ENCODE measurements at regions not wholly inside any gene's neighbourhood (a gene's known extent, or its start where the extent isn't known, plus 50 kb on each side); places are given as distances from the start of the nearest gene placed in this dataset.

DNA sequence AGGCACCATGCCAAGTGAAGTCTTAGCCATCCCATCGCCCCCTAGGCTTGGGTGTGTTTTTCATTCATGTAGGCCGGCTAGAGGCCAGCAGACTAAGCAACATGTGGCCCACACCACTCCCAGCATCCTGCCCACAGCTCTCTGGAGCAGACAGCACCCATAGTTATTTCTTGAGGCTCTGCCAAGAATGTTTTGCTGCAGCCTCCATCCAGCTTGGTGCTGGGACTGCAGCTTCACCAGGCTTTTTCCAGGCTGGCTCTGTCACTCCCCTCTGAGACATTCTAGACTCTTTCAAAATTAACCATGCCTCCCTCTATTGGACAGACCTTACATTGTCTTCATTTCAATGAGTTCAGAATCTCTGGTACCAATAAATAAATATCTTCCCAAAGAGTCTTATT is 104.2 kb downstream of the DUSP10 start:
- peak; percentile 24 for DNase-seq (ENCODE audit: low read depth, low spot score)
- TF ChIP-seq, protein P1, sequence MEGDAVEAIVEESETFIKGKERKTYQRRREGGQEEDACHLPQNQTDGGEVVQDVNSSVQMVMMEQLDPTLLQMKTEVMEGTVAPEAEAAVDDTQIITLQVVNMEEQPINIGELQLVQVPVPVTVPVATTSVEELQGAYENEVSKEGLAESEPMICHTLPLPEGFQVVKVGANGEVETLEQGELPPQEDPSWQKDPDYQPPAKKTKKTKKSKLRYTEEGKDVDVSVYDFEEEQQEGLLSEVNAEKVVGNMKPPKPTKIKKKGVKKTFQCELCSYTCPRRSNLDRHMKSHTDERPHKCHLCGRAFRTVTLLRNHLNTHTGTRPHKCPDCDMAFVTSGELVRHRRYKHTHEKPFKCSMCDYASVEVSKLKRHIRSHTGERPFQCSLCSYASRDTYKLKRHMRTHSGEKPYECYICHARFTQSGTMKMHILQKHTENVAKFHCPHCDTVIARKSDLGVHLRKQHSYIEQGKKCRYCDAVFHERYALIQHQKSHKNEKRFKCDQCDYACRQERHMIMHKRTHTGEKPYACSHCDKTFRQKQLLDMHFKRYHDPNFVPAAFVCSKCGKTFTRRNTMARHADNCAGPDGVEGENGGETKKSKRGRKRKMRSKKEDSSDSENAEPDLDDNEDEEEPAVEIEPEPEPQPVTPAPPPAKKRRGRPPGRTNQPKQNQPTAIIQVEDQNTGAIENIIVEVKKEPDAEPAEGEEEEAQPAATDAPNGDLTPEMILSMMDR (IDR thresholded peaks at IDR 0.05; ENCODE audit: low read depth, low read length) = no peak
- H3K4me3 ChIP-seq (ENCODE audit: low read depth, low read length) = no peak overlapping the region
- in situ Hi-C loops (cut with HindIII; ENCODE audit: low sequenced_read_pairs) = no loop called here

DNA sequence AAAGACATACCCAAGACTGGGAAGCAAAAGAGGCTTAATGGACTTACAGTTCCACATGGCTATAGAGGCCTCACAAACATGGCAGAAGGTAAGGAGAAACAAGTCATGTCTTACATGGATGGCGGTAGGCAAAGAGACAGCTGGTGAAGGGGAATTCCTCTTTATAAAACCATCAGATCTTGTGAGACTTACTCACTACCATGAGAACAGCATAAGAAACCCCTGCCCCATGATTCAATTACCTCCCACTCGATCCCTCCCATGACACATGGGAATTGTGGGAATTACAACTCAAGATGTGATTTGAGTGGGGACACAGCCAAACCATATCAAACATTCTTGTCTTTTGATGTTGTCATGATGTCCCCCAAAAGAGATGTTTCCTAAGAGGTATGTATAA is 103.3 kb downstream of the DUSP10 start:
- no peak overlapping the region for H3K4me3 ChIP-seq (ENCODE audit: low read depth, low read length)
- TF ChIP-seq, protein P1 (IDR thresholded peaks at IDR 0.05; ENCODE audit: low read depth, low read length) = no peak
- DNase-seq (ENCODE audit: low read depth, low spot score) = no peak
- in situ Hi-C loops (cut with HindIII; ENCODE audit: low sequenced_read_pairs) = no loop called here

DNA sequence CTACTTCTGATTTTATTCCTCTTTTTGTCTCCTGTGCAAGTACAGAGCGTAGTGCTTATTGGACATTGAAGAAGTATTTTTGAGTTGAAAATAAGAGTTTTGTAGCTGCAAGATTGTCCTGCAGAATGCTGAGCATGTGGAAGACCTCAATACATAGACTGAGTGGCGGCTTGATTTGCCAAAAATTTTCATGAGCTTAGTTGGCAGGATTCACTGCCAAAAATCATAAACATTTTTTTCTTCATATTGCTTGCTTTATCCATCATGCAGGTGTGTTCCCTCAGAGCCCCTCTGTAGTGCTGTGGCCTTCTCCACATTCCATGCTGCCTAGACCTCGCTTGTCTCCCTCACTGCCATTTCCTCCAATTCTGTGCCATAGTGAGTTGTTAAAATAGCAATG is 100.1 kb downstream of the DUSP10 start:
- in situ Hi-C loops (cut with HindIII; ENCODE audit: low sequenced_read_pairs) = no loop called here
- TF ChIP-seq, protein P1 (IDR thresholded peaks at IDR 0.05; ENCODE audit: low read depth, low read length) = no peak
- DNase-seq (ENCODE audit: low read depth, low spot score) = no peak

DNA sequence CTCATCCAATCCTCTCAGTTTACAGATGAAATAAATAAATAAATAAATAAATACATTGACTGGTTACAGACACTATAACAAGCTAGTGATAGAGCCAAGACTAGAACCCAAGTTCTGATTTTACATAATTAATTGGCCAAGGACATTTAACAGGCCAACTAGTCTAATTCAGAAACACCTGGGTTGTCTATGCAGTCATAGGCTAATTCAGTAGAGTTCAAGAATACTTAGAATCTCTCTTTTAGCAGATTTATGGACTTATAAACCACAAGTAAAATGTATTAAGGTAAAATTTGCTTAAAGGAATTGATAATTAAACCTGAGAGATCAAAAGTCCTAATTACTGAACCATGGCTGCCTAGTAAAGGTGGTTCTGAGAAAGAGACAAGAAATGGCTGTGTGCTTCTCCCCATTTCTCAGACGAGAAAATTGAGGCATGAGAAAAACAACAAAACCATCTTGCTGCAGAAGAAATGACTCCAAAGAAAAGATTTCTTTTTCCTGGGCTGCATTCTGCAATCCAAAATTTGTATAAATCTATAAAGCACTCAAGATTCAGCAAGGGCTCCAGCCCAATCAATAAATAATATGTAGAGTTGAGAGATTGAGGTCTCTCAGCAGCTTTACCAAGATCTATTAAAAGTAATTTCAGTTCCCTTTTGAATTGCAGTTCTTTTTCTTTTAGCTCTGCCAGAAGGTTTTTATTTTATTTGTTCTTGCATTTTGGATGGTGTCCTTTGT is 98.3 kb downstream of the DUSP10 start:
- TF ChIP-seq, protein P1 (IDR thresholded peaks at IDR 0.05; ENCODE audit: low read depth, low read length) = no peak
- H3K4me3 ChIP-seq (ENCODE audit: low read depth, low read length) = no peak overlapping the region
- DNase-seq (ENCODE audit: low read depth, low spot score) = no peak
- in situ Hi-C loops (cut with HindIII; ENCODE audit: low sequenced_read_pairs) = no loop called here

More for the DNA sequence above, 100.1 kb downstream of the DUSP10 start:
- no peak overlapping the region for H3K4me3 ChIP-seq (ENCODE audit: low read depth, low read length)

DNA sequence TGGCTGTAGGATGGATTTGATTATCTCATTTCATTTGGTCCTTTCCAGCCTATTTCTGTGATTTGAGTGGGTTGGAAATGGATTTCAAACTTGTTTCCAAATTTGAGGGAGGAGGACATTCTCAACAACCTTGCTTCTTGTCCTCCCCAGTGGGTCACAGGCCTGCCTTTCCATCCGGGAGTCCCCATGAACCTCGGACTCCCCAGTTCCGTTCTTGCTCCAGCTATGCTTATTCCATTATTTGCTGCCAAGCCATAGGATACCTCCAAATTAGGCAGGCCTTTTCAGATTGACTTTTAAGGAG is 97.8 kb downstream of the DUSP10 start:
- in situ Hi-C loops (cut with HindIII; ENCODE audit: low sequenced_read_pairs) = no loop called here

DNA sequence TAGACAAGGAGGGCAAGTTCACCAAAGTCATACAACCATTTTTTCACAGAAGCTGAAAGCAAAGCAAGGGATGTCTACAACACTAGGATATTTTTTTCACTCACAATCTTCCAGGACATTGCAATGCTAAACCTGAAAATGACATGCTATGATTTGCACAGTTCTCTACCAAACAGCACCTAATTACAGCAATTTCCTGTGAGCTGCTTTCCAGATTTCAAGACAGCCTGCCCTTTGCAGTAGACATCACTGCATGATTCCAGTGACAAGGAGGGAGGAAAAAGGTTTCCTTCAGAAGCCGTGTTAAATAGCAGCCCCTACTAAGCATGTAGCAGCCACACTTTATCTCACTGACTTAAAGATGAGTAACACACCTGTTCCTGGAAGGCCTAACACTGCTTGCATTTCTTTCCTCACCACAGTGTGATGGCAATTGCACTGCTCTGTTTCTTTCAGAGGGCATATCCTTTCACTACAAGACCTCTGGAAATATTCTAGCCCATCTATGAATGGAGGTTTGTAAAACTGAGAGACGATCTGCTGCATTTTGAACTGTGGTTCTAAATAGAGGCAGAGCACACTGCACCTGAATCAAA is 97.1 kb downstream of the DUSP10 start:
- DNase-seq (ENCODE audit: low read depth, low spot score) = no peak
- in situ Hi-C loops (cut with HindIII; ENCODE audit: low sequenced_read_pairs) = no loop called here
- H3K4me3 ChIP-seq (ENCODE audit: low read depth, low read length) = no peak overlapping the region
- TF ChIP-seq, protein P1 (IDR thresholded peaks at IDR 0.05; ENCODE audit: low read depth, low read length) = no peak

More for the DNA sequence above, 97.8 kb downstream of the DUSP10 start:
- TF ChIP-seq, protein P1 (IDR thresholded peaks at IDR 0.05; ENCODE audit: low read depth, low read length) = no peak
- no peak overlapping the region for H3K4me3 ChIP-seq (ENCODE audit: low read depth, low read length)
- no peak for DNase-seq (ENCODE audit: low read depth, low spot score)

Measured in astrocyte of the spinal cord (primary cell).